Right renal cortex interstitium (tissue), 3 donors: ENCODE measurements at regions not wholly inside any gene's neighbourhood (a gene's known extent, or its start where the extent isn't known, plus 50 kb on each side); places are given as distances from the start of the nearest gene placed in this dataset.

Source experiments
- DNase-seq, 3 donors: peaks; one replicate each; pipeline ENCODE4 v3.0.0-alpha.2; 2013; ENCODE audit warnings: low read depth in 3 of 3, low spot score in 2 of 3

DNA sequence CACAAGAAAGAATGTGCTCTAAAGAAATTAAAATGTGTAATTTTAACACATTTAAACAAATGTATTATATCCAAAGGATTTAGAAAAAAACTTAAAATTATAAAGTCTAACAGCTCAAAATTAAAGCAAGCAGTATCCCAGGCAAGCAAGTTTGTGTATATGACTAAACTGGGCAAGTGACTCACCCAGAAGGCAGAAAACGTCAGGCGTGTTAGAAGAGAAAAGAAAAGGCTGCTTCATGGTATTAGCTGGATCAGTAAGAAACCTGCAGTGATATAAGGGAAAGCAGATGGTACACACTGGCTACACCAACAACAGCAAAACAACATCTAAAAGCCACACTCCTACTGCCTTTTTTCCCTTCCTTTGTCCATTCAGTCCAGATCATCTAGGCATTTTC is 250.6 kb upstream of the NDST3 start:
- no peak for DNase-seq

GRCh38 chr4:117784266-117784665 is 250.0 kb upstream of the NDST3 start:
- no peak for DNase-seq

GRCh38 chr4:117786566-117786965 is 247.7 kb upstream of the NDST3 start:
- no peak for DNase-seq

GRCh38 chr4:117793845-117794480 is 240.3 kb upstream of the NDST3 start:
- no peak for DNase-seq

- no peak for DNase-seq
These were observed 237.6 kb upstream of the NDST3 start for GRCh38 chr4:117796677-117797076.

DNA sequence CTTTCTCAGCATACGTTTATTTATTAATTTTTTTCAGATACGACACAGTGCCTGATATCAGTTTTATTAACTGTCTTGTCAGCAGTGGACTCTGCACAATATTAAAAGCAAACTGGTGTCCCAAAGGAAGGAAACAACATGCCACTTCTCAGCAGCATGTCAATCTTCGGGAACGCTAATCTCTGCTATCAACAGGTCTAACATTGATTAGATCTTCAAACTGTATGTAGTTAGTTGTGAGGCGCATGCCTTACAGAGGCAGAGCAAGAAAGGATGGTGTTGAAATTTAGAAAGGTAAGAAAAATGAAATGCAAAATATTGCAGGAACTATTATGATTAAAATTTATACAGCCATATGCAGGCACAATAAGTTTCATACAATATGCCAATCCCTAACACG is 233.7 kb upstream of the NDST3 start:
- DNase-seq: no peak

- no peak for DNase-seq
These were observed 232.5 kb upstream of the NDST3 start for GRCh38 chr4:117801756-117802155.

- no peak for DNase-seq
These were observed 222.6 kb upstream of the NDST3 start for GRCh38 chr4:117811731-117812130.

DNA sequence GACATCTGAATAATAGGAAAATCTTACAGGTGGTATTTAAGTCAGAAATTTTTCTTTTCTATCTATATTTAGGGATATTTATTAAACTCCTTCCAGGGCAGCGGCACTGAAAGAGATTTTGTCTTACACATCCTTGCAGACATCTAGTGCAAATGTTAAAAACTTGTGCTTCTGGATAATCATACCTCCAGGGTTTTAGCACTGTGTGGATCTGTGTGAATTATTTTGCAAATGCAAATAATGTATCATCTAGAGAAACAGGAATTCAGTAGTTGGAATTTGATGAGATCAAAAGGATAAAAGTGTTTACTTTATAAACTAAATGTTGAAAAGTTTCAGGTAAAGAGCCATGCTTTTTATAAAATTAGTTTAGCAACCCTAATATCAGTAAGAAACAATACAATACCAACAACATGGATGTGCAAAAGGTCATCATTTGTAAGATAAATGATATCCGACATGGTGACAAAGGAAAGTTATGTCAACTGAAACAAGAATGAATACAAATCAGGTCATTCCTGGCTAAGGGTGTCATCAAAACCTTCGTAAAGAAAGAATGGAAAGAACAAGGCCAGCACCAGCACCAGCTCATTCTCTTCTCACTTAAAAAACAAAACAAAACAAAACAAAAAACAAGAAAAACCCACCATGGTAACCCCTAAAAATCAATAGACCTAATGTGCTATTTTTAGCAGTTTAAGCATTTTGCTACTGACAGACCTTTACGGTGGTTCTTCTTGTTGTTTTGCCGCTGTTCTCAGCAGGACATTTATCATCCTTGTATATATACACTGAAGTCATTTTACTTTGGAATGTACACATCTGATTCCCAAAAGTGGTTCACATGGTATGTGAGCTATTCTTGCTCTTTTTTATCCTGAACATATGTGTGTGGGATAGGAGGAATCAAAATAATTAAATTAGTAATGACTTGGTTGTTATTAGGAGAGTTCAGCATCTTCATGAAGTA is 219.7 kb upstream of the NDST3 start:
- DNase-seq: no peak

GRCh38 chr4:117817301-117817700 is 217.0 kb upstream of the NDST3 start:
- DNase-seq: no peak

DNA sequence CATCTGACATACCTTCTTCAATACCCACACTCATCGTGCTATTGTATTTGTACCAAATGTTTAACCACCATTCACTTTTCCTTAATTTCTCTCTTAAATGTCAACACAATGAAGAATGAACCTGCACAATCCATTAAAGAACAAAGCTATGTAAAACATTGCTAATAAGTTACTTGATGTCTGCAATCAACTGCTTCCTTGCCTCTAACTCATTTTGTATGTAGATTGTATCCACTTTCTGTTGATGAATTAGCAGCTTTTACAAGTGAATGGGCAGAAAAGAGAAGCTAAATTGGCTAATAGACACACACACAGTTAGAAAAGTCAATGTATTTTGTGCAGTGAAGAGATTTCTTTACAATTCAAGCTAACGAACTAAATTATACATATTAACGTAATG is 212.5 kb upstream of the NDST3 start:
- no peak for DNase-seq

- DNase-seq: no peak
These were observed 210.9 kb upstream of the NDST3 start for GRCh38 chr4:117823388-117823787.

GRCh38 chr4:117825600-117825999 is 208.7 kb upstream of the NDST3 start:
- no peak for DNase-seq

GRCh38 chr4:117831060-117831683 is 203.1 kb upstream of the NDST3 start:
- DNase-seq: no peak

GRCh38 chr4:117835566-117835965 is 198.7 kb upstream of the NDST3 start:
- no peak for DNase-seq

DNA sequence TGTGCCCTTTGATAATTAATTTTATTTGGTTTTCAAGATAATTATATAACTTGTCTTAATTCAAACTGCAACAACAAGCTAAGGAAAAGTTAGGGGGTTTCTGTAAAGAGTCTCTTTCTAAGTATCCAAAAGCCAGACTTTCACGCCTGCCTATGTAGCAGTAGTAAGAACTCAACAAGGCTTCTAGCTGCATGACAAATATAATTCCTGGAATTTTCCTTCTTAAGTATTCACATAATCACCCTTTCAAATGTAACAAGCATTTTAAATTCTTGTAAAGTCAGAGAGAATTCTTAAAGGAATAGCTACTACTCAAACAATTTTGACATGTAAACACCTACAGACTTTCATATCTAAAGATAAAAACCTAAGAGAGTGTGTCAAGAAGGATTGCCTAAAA is 189.7 kb upstream of the NDST3 start:
- DNase-seq: no peak

GRCh38 chr4:117845270-117845669 is 189.0 kb upstream of the NDST3 start:
- no peak for DNase-seq

DNA sequence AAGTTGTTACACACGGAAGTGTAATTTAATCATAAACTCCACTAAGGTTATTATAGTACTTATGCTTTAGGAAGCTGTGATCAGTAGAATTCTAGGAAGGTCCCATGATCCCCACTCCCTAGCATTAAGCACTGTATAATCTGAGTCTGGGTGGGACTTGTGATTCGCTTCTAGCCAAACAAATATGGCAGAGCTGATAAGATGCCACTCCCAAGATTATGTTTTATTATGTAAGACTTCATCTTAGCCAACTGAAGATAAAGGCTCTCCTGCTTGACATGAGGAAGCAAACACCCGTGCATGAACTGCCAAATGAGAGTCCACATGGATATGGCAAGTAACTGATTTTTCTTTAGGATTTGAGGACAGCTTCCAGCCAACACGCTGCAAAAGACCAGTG is 186.4 kb upstream of the NDST3 start:
- no peak for DNase-seq

- no peak for DNase-seq
These were observed 166.1 kb upstream of the NDST3 start for GRCh38 chr4:117868201-117868600.

DNA sequence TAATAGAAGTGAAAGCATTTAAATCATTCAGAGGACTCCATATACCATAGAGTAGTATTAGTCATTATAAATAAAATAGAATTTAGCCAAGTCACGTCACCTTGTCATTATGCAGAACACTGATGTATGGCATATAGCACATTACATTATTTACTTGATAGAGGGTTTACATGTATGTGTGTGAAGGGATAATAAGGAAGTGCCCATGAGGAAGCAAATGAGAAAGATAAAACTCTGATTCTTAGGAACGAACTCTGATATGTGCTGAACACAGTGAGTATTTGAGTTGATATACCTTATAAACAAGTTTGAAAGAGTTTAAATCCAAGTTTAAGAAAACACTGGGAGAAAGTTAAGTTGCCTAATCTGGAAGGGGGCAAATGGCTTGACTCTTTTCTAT is 160.5 kb upstream of the NDST3 start:
- no peak for DNase-seq

DNA sequence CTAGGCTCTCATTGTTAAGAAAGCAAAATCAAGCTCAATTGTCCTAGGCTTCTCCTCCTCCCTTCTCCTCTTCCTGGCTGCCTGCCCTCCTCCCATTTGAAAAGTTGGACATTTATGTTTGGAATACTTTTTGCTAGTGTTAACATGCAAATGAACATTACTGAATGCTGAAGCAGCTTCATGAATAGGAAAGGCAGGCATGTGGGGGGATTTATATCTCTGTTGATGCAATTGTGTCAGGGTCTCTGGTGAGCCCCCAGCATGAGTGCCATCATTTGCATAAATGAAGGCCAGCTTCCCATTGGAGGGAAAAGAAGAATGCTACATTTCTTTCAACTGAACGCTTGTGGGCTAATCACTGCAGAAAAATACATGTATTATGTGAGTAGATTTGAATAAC is 160.1 kb upstream of the NDST3 start:
- DNase-seq: no peak

GRCh38 chr4:117889978-117890377 is 144.3 kb upstream of the NDST3 start:
- DNase-seq: no peak
